Prostate gland (tissue), 2 donors: ENCODE measurements at regions not wholly inside any gene's neighbourhood (a gene's known extent, or its start where the extent isn't known, plus 50 kb on each side); places are given as distances from the start of the nearest gene placed in this dataset.
"Not testable (repeated sequence)": the region's sequence is repeated elsewhere in the genome, so short reads cannot be mapped to it uniquely, and the experiment has no call there.

ENCODE experiments used
- DNase-seq: peaks from one replicate; pipeline ENCODE4 v3.0.0-alpha.2; 2019; ENCODE audit warnings: low spot score
- H3K27ac ChIP-seq, 2 donors: fragments of 200-600 bp; sonication (generic); 2 replicates each; pipeline ENCODE4 v1.5.1; 2017 to 2019
- H3K27me3 ChIP-seq: fragments of 200-600 bp; sonication (generic); replicated peaks from 2 replicates; pipeline ENCODE4 v1.5.1; 2019; ENCODE audit not compliant: insufficient read depth
- H3K36me3 ChIP-seq, 2 donors: fragments of 200-600 bp; sonication (generic); 1 replicate in 1 of 2; 2 replicates in 1 of 2; pipeline versions ENCODE4 v1.5.1 to v1.8.1; 2017 to 2019
- H3K4me1 ChIP-seq: fragments of 200-600 bp; sonication (generic); replicated peaks from 2 replicates; pipeline ENCODE4 v1.5.1; 2019
- H3K4me3 ChIP-seq, 2 donors: fragments of 200-600 bp; sonication (generic); 2 replicates each; pipeline ENCODE4 v1.5.1; 2017 to 2019
- H3K9me3 ChIP-seq: fragments of 200-600 bp; sonication (generic); 2 replicates; pipeline ENCODE4 v1.5.1; 2017
- CTCF ChIP-seq, 4 experiments: fragments of 200-600 bp in 2 of 4; fragments of 450-650 bp in 2 of 4; sonication (generic) in 2 of 4; IDR thresholded peaks; 1 replicate in 3 of 4; 2 replicates in 1 of 4; pipeline ENCODE4 v1.5.1; 2016 to 2019; ENCODE audit warnings: antibody characterized with exemption in 4 of 4, mild to moderate bottlenecking in 2 of 4, moderate library complexity in 2 of 4
- POLR2A ChIP-seq: fragments of 450-650 bp; IDR thresholded peaks from one replicate; pipeline ENCODE4 v1.6.1; 2016; ENCODE audit warnings: antibody characterized with exemption, mild to moderate bottlenecking
- POLR2AphosphoS5 ChIP-seq: sonication (generic); formaldehyde crosslinking; IDR thresholded peaks from one replicate; pipeline ENCODE4 v1.6.1; 2017; ENCODE audit warnings: antibody characterized with exemption
- WGBS: methylation state at CpG from one replicate; pipeline ENCODE4 v1.1.5; 2018; 5-methylcytosine and 5-hydroxymethylcytosine counted together
- intact Hi-C: fragments of 100-400 bp; cut with DNase I; formaldehyde crosslinking; loops from one replicate; pipeline ENCODE4 v1.14.2; 2022

GRCh38 chr15:59905176-59905575 lies 98.9 kb upstream of the FOXB1 start:
- TF ChIP-seq CTCF (IDR thresholded peaks at IDR 0.05) (no peak), POLR2A (no peak), POLR2AphosphoS5 (no peak)
- no peak overlapping the region for H3K27ac ChIP-seq
- peaks cover 3% of the 10 kb centered on the region for H3K27me3 ChIP-seq
- H3K4me1 ChIP-seq, result no peaks in the 10 kb centered on the region
- H3K9me3 ChIP-seq, result no peaks in the 10 kb centered on the region
- 23% methylated on average over 4 of the region's 4 CpGs for WGBS
- no peaks in the 10 kb centered on the region for H3K36me3 ChIP-seq
- no peak overlapping the region for H3K4me3 ChIP-seq
- intact Hi-C loops, result no loop called here
- DNase-seq, result no peak

- 10% methylated on average over 17 of the region's 17 CpGs for WGBS
- H3K27ac ChIP-seq, result no peak overlapping the region
- H3K27me3 ChIP-seq, result peaks cover 3% of the 10 kb centered on the region
- DNase-seq, result no peak
- H3K36me3 ChIP-seq, result no peaks in the 10 kb centered on the region
- TF ChIP-seq POLR2AphosphoS5 (no peak), CTCF (IDR thresholded peaks at IDR 0.05) (no peak), POLR2A (no peak)
- H3K4me1 ChIP-seq, result no peaks in the 10 kb centered on the region
- no peak overlapping the region for H3K4me3 ChIP-seq
- no peaks in the 10 kb centered on the region for H3K9me3 ChIP-seq
- intact Hi-C loops, result no loop called here
Measured at GRCh38 chr15:59904450-59905135, 99.5 kb upstream of the FOXB1 start.

- WGBS, result 43% methylated on average over 5 of the region's 5 CpGs
Measured at GRCh38 chr15:59896663-59897074, 107.4 kb upstream of the FOXB1 start.

GRCh38 chr15:59894835-59895234 lies 109.3 kb upstream of the FOXB1 start:
- TF ChIP-seq POLR2AphosphoS5 (no peak), POLR2A (no peak), CTCF (IDR thresholded peaks at IDR 0.05) (no peak)
- WGBS, result 64% methylated on average over 1 of the region's 1 CpG
- Histone ChIP-seq H3K27me3 (no peaks in the 10 kb centered on the region), H3K27ac (no peak overlapping the region), H3K4me3 (no peak overlapping the region), H3K4me1 (no peaks in the 10 kb centered on the region), H3K36me3 (no peaks in the 10 kb centered on the region), H3K9me3 (no peaks in the 10 kb centered on the region)
- DNase-seq, result no peak
- intact Hi-C loops, result no loop called here

More at GRCh38 chr15:59896663-59897074, 107.4 kb upstream of the FOXB1 start:
- no peaks in the 10 kb centered on the region for H3K4me1 ChIP-seq
- TF ChIP-seq CTCF (IDR thresholded peaks at IDR 0.05) (no peak), POLR2AphosphoS5 (peak; percentile 61)
- no peak overlapping the region for H3K27ac ChIP-seq
- no peak overlapping the region for H3K4me3 ChIP-seq
- H3K27me3 ChIP-seq, result peaks cover 3% of the 10 kb centered on the region
- intact Hi-C loops, result no loop called here
- no peaks in the 10 kb centered on the region for H3K36me3 ChIP-seq
- H3K9me3 ChIP-seq, result no peaks in the 10 kb centered on the region
- peak; percentile 14 for DNase-seq

- Histone ChIP-seq H3K9me3 (no peaks in the 10 kb centered on the region), H3K27me3 (no peaks in the 10 kb centered on the region), H3K4me3 (no peak overlapping the region), H3K4me1 (no peaks in the 10 kb centered on the region), H3K27ac (no peak overlapping the region), H3K36me3 (no peaks in the 10 kb centered on the region)
- TF ChIP-seq POLR2A (no peak), CTCF (IDR thresholded peaks at IDR 0.05) (no peak), POLR2AphosphoS5 (no peak)
- no peak for DNase-seq
- WGBS, result 28% methylated on average over 1 of the region's 1 CpG
- intact Hi-C loops, result no loop called here
Measured at GRCh38 chr15:59892985-59893384, 111.1 kb upstream of the FOXB1 start.

- H3K27ac ChIP-seq, H3K36me3 ChIP-seq, H3K27me3 ChIP-seq, H3K4me1 ChIP-seq, intact Hi-C loops, H3K9me3 ChIP-seq, DNase-seq, H3K4me3 ChIP-seq: not testable (repeated sequence)
- WGBS, result 91% methylated on average over 1 of the region's 1 CpG
Measured at GRCh38 chr15:59887870-59888269, 116.2 kb upstream of the FOXB1 start.
